ENCODE measurements at regions not wholly inside any gene's neighbourhood (a gene's known extent, or its start where the extent isn't known, plus 50 kb on each side); places are given as distances from the start of the nearest gene placed in this dataset.

GRCh38 chr9:1913631-1914330 is 101.4 kb upstream of the SMARCA2 start:
- Histone ChIP-seq H2BK5ac (ENCODE audit: low read length) (no peak overlapping the region), H3K27ac (replicated peaks; ENCODE audit: low read length) (no peak overlapping the region), H3K14ac (ENCODE audit: low read length) (no peak overlapping the region), H2BK120ac (ENCODE audit: low read depth, low read length) (no peak overlapping the region), H3K23ac (ENCODE audit: low read depth, low read length, poor library complexity) (no peak overlapping the region), H2BK15ac (ENCODE audit: low read length) (no peak overlapping the region), H3K4me2 (ENCODE audit: insufficient read depth, low read length, poor library complexity, severe bottlenecking) (no peak overlapping the region), H3K18ac (ENCODE audit: low read length) (no peak overlapping the region), H3K4ac (ENCODE audit: low read length) (no peak overlapping the region), H2AK5ac (ENCODE audit: low read depth, low read length) (no peak overlapping the region), H2BK12ac (ENCODE audit: low read length) (no peak overlapping the region), H3K4me3 (ENCODE audit: low read length in 2 of 2) (no peak overlapping the region), H2AFZ (ENCODE audit: low read length) (no peak overlapping the region), H3K4me1 (ENCODE audit: control insufficient read depth in 2 of 2, insufficient read depth in 1 of 2, low read depth in 1 of 2, low read length in 2 of 2) (peaks cover 10 to 15% of the 10 kb centered on the region in 2 donors), H3K79me1 (ENCODE audit: low read depth, low read length) (no peaks in the 10 kb centered on the region), H4K91ac (ENCODE audit: low read depth, low read length, poor library complexity) (no peak overlapping the region), H3K9ac (ENCODE audit: low read depth, low read length, poor library complexity) (no peak overlapping the region), H3K36me3 (replicated peaks in 1 of 2; ENCODE audit: control insufficient read depth in 2 of 2, insufficient read depth in 2 of 2, low read length in 2 of 2) (no peaks in the 10 kb centered on the region), H3K27me3 (ENCODE audit: control insufficient read depth in 3 of 3, insufficient read depth in 3 of 3, low read depth in 1 of 3, low read length in 3 of 3) (no peaks in the 10 kb centered on the region), H3K9me3 (replicated peaks in 1 of 2; ENCODE audit: control insufficient read depth in 2 of 2, insufficient read depth in 1 of 2, low read depth in 1 of 2, low read length in 2 of 2) (no peaks in the 10 kb centered on the region), H4K8ac (ENCODE audit: low read depth, low read length) (no peak overlapping the region)
- no CpG with 5 or more reads among the region's 6 CpGs for WGBS, 2 donors (ENCODE audit: extremely low coverage in 2 of 2, insufficient read length in 2 of 2, insufficient replicate concordance in 1 of 2)
- no peak for DNase-seq (ENCODE audit: low spot score)

GRCh38 chr9:1916095-1916494 is 99.1 kb upstream of the SMARCA2 start:
- peaks cover 10 to 17% of the 10 kb centered on the region in 2 donors for H3K4me1 ChIP-seq (ENCODE audit: control insufficient read depth in 2 of 2, insufficient read depth in 1 of 2, low read depth in 1 of 2, low read length in 2 of 2)
- H3K14ac ChIP-seq (ENCODE audit: low read length) = no peak overlapping the region
- no peak overlapping the region for H2AK5ac ChIP-seq (ENCODE audit: low read depth, low read length)
- no CpG with 5 or more reads among the region's 6 CpGs for WGBS, 2 donors (ENCODE audit: extremely low coverage in 2 of 2, insufficient read length in 2 of 2, insufficient replicate concordance in 1 of 2)
- no peak overlapping the region for H3K18ac ChIP-seq (ENCODE audit: low read length)
- H3K23ac ChIP-seq (ENCODE audit: low read depth, low read length, poor library complexity) = no peak overlapping the region
- no peak overlapping the region for H2BK5ac ChIP-seq (ENCODE audit: low read length)
- no peak for DNase-seq (ENCODE audit: low spot score)
- no peak overlapping the region for H2BK120ac ChIP-seq (ENCODE audit: low read depth, low read length)
- no peak overlapping the region for H4K8ac ChIP-seq (ENCODE audit: low read depth, low read length)
- no peak overlapping the region for H3K4ac ChIP-seq (ENCODE audit: low read length)
- H3K9me3 ChIP-seq (replicated peaks in 1 of 2; ENCODE audit: control insufficient read depth in 2 of 2, insufficient read depth in 1 of 2, low read depth in 1 of 2, low read length in 2 of 2) = no peaks in the 10 kb centered on the region
- no peak overlapping the region for H3K4me2 ChIP-seq (ENCODE audit: insufficient read depth, low read length, poor library complexity, severe bottlenecking)
- no peak overlapping the region for H2BK12ac ChIP-seq (ENCODE audit: low read length)
- no peak overlapping the region for H2AFZ ChIP-seq (ENCODE audit: low read length)
- H4K91ac ChIP-seq (ENCODE audit: low read depth, low read length, poor library complexity) = no peak overlapping the region
- no peak overlapping the region for H3K9ac ChIP-seq (ENCODE audit: low read depth, low read length, poor library complexity)
- no peak overlapping the region for H3K4me3 ChIP-seq (ENCODE audit: low read length in 2 of 2)
- H3K36me3 ChIP-seq (replicated peaks in 1 of 2; ENCODE audit: control insufficient read depth in 2 of 2, insufficient read depth in 2 of 2, low read length in 2 of 2) = no peaks in the 10 kb centered on the region
- no peak overlapping the region for H3K27ac ChIP-seq (replicated peaks; ENCODE audit: low read length)
- no peaks in the 10 kb centered on the region for H3K27me3 ChIP-seq (ENCODE audit: control insufficient read depth in 3 of 3, insufficient read depth in 3 of 3, low read depth in 1 of 3, low read length in 3 of 3)
- no peaks in the 10 kb centered on the region for H3K79me1 ChIP-seq (ENCODE audit: low read depth, low read length)
- H2BK15ac ChIP-seq (ENCODE audit: low read length) = no peak overlapping the region

GRCh38 chr9:1916655-1917054 is 98.5 kb upstream of the SMARCA2 start:
- H3K9me3 ChIP-seq (replicated peaks in 1 of 2; ENCODE audit: control insufficient read depth in 2 of 2, insufficient read depth in 1 of 2, low read depth in 1 of 2, low read length in 2 of 2) = no peaks in the 10 kb centered on the region
- H3K4me3 ChIP-seq (ENCODE audit: low read length in 2 of 2) = no peak overlapping the region
- no peak overlapping the region for H2BK15ac ChIP-seq (ENCODE audit: low read length)
- peaks cover 10 to 17% of the 10 kb centered on the region in 2 donors for H3K4me1 ChIP-seq (ENCODE audit: control insufficient read depth in 2 of 2, insufficient read depth in 1 of 2, low read depth in 1 of 2, low read length in 2 of 2)
- no peak overlapping the region for H3K4me2 ChIP-seq (ENCODE audit: insufficient read depth, low read length, poor library complexity, severe bottlenecking)
- H4K8ac ChIP-seq (ENCODE audit: low read depth, low read length) = no peak overlapping the region
- H3K14ac ChIP-seq (ENCODE audit: low read length) = no peak overlapping the region
- no peaks in the 10 kb centered on the region for H3K27me3 ChIP-seq (ENCODE audit: control insufficient read depth in 3 of 3, insufficient read depth in 3 of 3, low read depth in 1 of 3, low read length in 3 of 3)
- no peak overlapping the region for H2BK120ac ChIP-seq (ENCODE audit: low read depth, low read length)
- H3K79me1 ChIP-seq (ENCODE audit: low read depth, low read length) = no peaks in the 10 kb centered on the region
- H3K36me3 ChIP-seq (replicated peaks in 1 of 2; ENCODE audit: control insufficient read depth in 2 of 2, insufficient read depth in 2 of 2, low read length in 2 of 2) = no peaks in the 10 kb centered on the region
- H2BK12ac ChIP-seq (ENCODE audit: low read length) = no peak overlapping the region
- no peak overlapping the region for H3K9ac ChIP-seq (ENCODE audit: low read depth, low read length, poor library complexity)
- peak overlapping the region; percentile 30 for H3K18ac ChIP-seq (ENCODE audit: low read length)
- no peak overlapping the region for H2BK5ac ChIP-seq (ENCODE audit: low read length)
- no peak for DNase-seq (ENCODE audit: low spot score)
- no peak overlapping the region for H3K27ac ChIP-seq (replicated peaks; ENCODE audit: low read length)
- H2AFZ ChIP-seq (ENCODE audit: low read length) = peak overlapping the region; percentile 19
- no peak overlapping the region for H3K4ac ChIP-seq (ENCODE audit: low read length)
- no peak overlapping the region for H3K23ac ChIP-seq (ENCODE audit: low read depth, low read length, poor library complexity)
- no peak overlapping the region for H2AK5ac ChIP-seq (ENCODE audit: low read depth, low read length)
- H4K91ac ChIP-seq (ENCODE audit: low read depth, low read length, poor library complexity) = no peak overlapping the region
- no CpG with 5 or more reads among the region's 12 CpGs for WGBS, 2 donors (ENCODE audit: extremely low coverage in 2 of 2, insufficient read length in 2 of 2, insufficient replicate concordance in 1 of 2)

- no CpG with 5 or more reads among the region's 11 CpGs for WGBS, 2 donors (ENCODE audit: extremely low coverage in 2 of 2, insufficient read length in 2 of 2, insufficient replicate concordance in 1 of 2)
- no peaks in the 10 kb centered on the region for H3K36me3 ChIP-seq (replicated peaks in 1 of 2; ENCODE audit: control insufficient read depth in 2 of 2, insufficient read depth in 2 of 2, low read length in 2 of 2)
- H3K4ac ChIP-seq (ENCODE audit: low read length) = no peak overlapping the region
- no peak overlapping the region for H4K8ac ChIP-seq (ENCODE audit: low read depth, low read length)
- no peaks in the 10 kb centered on the region for H3K79me1 ChIP-seq (ENCODE audit: low read depth, low read length)
- no peak overlapping the region for H3K9ac ChIP-seq (ENCODE audit: low read depth, low read length, poor library complexity)
- H2BK15ac ChIP-seq (ENCODE audit: low read length) = no peak overlapping the region
- H3K4me2 ChIP-seq (ENCODE audit: insufficient read depth, low read length, poor library complexity, severe bottlenecking) = no peak overlapping the region
- H3K9me3 ChIP-seq (replicated peaks in 1 of 2; ENCODE audit: control insufficient read depth in 2 of 2, insufficient read depth in 1 of 2, low read depth in 1 of 2, low read length in 2 of 2) = no peaks in the 10 kb centered on the region
- H2BK120ac ChIP-seq (ENCODE audit: low read depth, low read length) = no peak overlapping the region
- no peak for DNase-seq (ENCODE audit: low spot score)
- no peak overlapping the region for H2BK12ac ChIP-seq (ENCODE audit: low read length)
- no peak overlapping the region for H3K23ac ChIP-seq (ENCODE audit: low read depth, low read length, poor library complexity)
- H3K27me3 ChIP-seq (ENCODE audit: control insufficient read depth in 3 of 3, insufficient read depth in 3 of 3, low read depth in 1 of 3, low read length in 3 of 3) = no peaks in the 10 kb centered on the region
- no peak overlapping the region for H2BK5ac ChIP-seq (ENCODE audit: low read length)
- no peak overlapping the region for H4K91ac ChIP-seq (ENCODE audit: low read depth, low read length, poor library complexity)
- H3K27ac ChIP-seq (replicated peaks; ENCODE audit: low read length) = no peak overlapping the region
- H2AK5ac ChIP-seq (ENCODE audit: low read depth, low read length) = no peak overlapping the region
- no peak overlapping the region for H3K4me3 ChIP-seq (ENCODE audit: low read length in 2 of 2)
- no peak overlapping the region for H2AFZ ChIP-seq (ENCODE audit: low read length)
- peaks cover 10 to 17% of the 10 kb centered on the region in 2 donors for H3K4me1 ChIP-seq (ENCODE audit: control insufficient read depth in 2 of 2, insufficient read depth in 1 of 2, low read depth in 1 of 2, low read length in 2 of 2)
- H3K14ac ChIP-seq (ENCODE audit: low read length) = no peak overlapping the region
- no peak overlapping the region for H3K18ac ChIP-seq (ENCODE audit: low read length)
Measured at GRCh38 chr9:1917396-1917935, 97.7 kb upstream of the SMARCA2 start.

Data from neuronal stem cell (in vitro differentiated cells).